Neural progenitor cell (in vitro differentiated cells): ENCODE measurements at regions not wholly inside any gene's neighbourhood (a gene's known extent, or its start where the extent isn't known, plus 50 kb on each side); places are given as distances from the start of the nearest gene placed in this dataset.

Experiments
- DNase-seq: peaks from one replicate; pipeline ENCODE4 v3.0.0-alpha.2; 2016; ENCODE audit warnings: low spot score
- H2AFZ ChIP-seq: fragments of 200-600 bp; sonication (generic); replicated peaks from 2 replicates; pipeline ENCODE4 v1.6.1; 2016; ENCODE audit warnings: antibody characterized with exemption
- H3F3A ChIP-seq: fragments of 200-600 bp; sonication (generic); 2 replicates; pipeline ENCODE4 v1.6.1; 2016; ENCODE audit warnings: antibody characterized with exemption, low read depth
- H3K27ac ChIP-seq: fragments of 200-600 bp; sonication (generic); 2 replicates; pipeline ENCODE4 v1.5.1; 2016; ENCODE audit warnings: mild to moderate bottlenecking
- H3K27me3 ChIP-seq: fragments of 200-600 bp; sonication (generic); 2 replicates; pipeline ENCODE4 v1.6.1; 2016; ENCODE audit warnings: mild to moderate bottlenecking, moderate library complexity
- H3K36me3 ChIP-seq: fragments of 200-600 bp; sonication (generic); 2 replicates; pipeline ENCODE4 v1.5.1; 2016
- H3K4me1 ChIP-seq: fragments of 200-600 bp; sonication (generic); 2 replicates; pipeline ENCODE4 v1.6.1; 2016; ENCODE audit warnings: mixed run types
- H3K4me2 ChIP-seq: fragments of 200-600 bp; sonication (generic); 2 replicates; pipeline ENCODE4 v1.6.1; 2016
- H3K4me3 ChIP-seq: fragments of 200-600 bp; sonication (generic); 2 replicates; pipeline ENCODE4 v1.5.1; 2016
- H3K79me2 ChIP-seq: fragments of 200-600 bp; sonication (generic); 2 replicates; pipeline ENCODE4 v1.6.1; 2016; ENCODE audit warnings: low read depth
- H3K9ac ChIP-seq: fragments of 200-600 bp; sonication (generic); 2 replicates; pipeline ENCODE4 v1.6.1; 2016
- H3K9me3 ChIP-seq: fragments of 200-600 bp; sonication (generic); 2 replicates; pipeline ENCODE4 v1.5.1; 2016; ENCODE audit warnings: low read depth
- H4K20me1 ChIP-seq: fragments of 200-600 bp; sonication (generic); 2 replicates; pipeline ENCODE4 v1.6.1; 2016; ENCODE audit warnings: low read depth
- H3K27ac Mint-ChIP-seq: 3 replicates; pipeline ENCODE4 v1.8.0; 2021; ENCODE audit warnings: mixed read lengths
- H3K27me3 Mint-ChIP-seq: 2 replicates; pipeline ENCODE4 v1.8.0; 2022; ENCODE audit warnings: low read depth, mild to moderate bottlenecking, inconsistent platforms, moderate library complexity, mixed read lengths; ENCODE audit not compliant: insufficient read depth
- H3K36me3 Mint-ChIP-seq: 3 replicates; pipeline ENCODE4 v1.8.0; 2021; ENCODE audit warnings: mixed read lengths
- H3K4me1 Mint-ChIP-seq: 3 replicates; pipeline ENCODE4 v1.8.0; 2021; ENCODE audit warnings: mixed read lengths
- H3K4me3 Mint-ChIP-seq: 3 replicates; pipeline ENCODE4 v1.8.0; 2021; ENCODE audit warnings: mild to moderate bottlenecking, moderate library complexity, mixed read lengths
- H3K9me3 Mint-ChIP-seq: 3 replicates; pipeline ENCODE4 v1.8.0; 2020; ENCODE audit warnings: mixed read lengths
- EZH2 ChIP-seq: fragments of 200-600 bp; sonication (generic); IDR thresholded peaks from 2 replicates; pipeline ENCODE4 v1.6.1; 2017; ENCODE audit warnings: antibody characterized with exemption, mild to moderate bottlenecking, moderate library complexity
- EZH2phosphoT487 ChIP-seq: fragments of 200-600 bp; sonication (generic); IDR thresholded peaks from 2 replicates; pipeline ENCODE4 v1.6.1; 2017; ENCODE audit warnings: antibody characterized with exemption
- TF ChIP-seq, protein P1 (sequence below): fragments of 200-600 bp; sonication (generic); IDR thresholded peaks from 2 replicates; pipeline ENCODE4 v1.5.1; 2017; ENCODE audit warnings: antibody characterized with exemption, mild to moderate bottlenecking

DNA sequence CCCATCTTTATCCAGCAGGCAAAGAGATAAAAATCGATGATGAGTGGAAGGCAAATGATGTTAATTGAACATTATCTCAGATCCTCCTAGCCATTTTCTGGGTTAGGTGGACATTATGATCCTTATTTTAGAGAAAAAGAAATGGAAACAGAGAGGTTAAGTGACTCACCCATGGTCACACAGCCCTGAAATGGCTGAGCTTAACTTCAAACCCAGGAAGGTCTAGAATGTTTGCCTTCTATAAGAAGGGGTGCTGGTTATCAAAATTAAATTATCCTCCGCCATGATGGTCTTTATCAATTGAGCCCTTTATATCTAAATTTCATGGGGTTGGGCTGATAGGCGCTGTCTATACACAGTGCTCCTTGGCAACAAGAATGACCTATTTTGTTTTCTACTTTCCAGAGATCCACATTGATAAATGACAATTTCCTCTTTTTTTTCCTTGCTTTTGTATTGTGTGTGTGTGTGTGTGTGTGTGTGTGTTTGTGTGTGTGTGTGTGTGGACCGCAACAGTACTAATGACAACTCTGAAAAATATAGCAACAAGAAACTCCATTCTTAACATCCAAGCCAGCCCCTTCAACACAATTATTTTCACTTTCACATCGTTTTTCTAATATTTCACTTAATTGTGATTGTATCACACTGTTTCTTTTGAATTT, 571.9 kb downstream of the VRK1 start:
- Histone ChIP-seq H3K36me3 (no peaks in the 10 kb centered on the region), H3K4me1 (peaks cover 5% of the 10 kb centered on the region), H4K20me1 (no peaks in the 10 kb centered on the region), H3K9me3 (no peaks in the 10 kb centered on the region), H3K4me3 (no peak overlapping the region), H3K27ac (no peak overlapping the region), H3K4me2 (no peak overlapping the region), H3K27me3 (no peaks in the 10 kb centered on the region), H3K9ac (no peak overlapping the region), H2AFZ (no peak overlapping the region), H3K79me2 (no peaks in the 10 kb centered on the region), H3F3A (no peaks in the 10 kb centered on the region)
- Mint-ChIP-seq H3K27me3 (peaks cover 2% of the 10 kb centered on the region), H3K9me3 (no peaks in the 10 kb centered on the region), H3K4me1 (peaks cover 11% of the 10 kb centered on the region), H3K27ac (no peak overlapping the region), H3K4me3 (no peak overlapping the region), H3K36me3 (no peaks in the 10 kb centered on the region)
- no peak for TF ChIP-seq EZH2
- TF ChIP-seq, protein P1, sequence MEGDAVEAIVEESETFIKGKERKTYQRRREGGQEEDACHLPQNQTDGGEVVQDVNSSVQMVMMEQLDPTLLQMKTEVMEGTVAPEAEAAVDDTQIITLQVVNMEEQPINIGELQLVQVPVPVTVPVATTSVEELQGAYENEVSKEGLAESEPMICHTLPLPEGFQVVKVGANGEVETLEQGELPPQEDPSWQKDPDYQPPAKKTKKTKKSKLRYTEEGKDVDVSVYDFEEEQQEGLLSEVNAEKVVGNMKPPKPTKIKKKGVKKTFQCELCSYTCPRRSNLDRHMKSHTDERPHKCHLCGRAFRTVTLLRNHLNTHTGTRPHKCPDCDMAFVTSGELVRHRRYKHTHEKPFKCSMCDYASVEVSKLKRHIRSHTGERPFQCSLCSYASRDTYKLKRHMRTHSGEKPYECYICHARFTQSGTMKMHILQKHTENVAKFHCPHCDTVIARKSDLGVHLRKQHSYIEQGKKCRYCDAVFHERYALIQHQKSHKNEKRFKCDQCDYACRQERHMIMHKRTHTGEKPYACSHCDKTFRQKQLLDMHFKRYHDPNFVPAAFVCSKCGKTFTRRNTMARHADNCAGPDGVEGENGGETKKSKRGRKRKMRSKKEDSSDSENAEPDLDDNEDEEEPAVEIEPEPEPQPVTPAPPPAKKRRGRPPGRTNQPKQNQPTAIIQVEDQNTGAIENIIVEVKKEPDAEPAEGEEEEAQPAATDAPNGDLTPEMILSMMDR, result no peak
- no peak for TF ChIP-seq EZH2phosphoT487
- no peak for DNase-seq

DNA sequence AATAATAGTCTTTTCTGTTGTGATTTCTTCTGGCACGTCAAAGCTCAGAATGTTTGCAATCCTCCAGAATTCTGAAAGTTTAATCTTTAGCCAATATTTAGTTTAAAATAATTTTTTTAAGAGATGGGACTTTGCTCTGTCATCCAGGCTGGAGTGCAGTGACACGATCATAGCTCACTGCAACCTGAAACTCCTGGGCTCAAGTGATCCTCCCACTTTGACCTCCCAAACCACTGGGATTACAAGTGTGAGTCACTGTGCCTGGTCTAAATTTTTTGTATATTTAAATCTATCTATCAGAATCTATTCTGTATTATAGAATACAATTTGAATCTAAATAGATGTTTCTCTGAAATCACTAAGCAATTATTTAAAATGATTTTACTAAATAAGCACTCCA, 572.7 kb downstream of the VRK1 start:
- peaks cover 2% of the 10 kb centered on the region for H3K27me3 Mint-ChIP-seq
- peaks cover 11% of the 10 kb centered on the region for H3K4me1 Mint-ChIP-seq
- Histone ChIP-seq H3K9me3 (no peaks in the 10 kb centered on the region), H3K36me3 (no peaks in the 10 kb centered on the region), H3K9ac (no peak overlapping the region), H3K4me3 (no peak overlapping the region), H3K79me2 (no peaks in the 10 kb centered on the region), H4K20me1 (no peaks in the 10 kb centered on the region), H3K27me3 (no peaks in the 10 kb centered on the region), H3K4me1 (peaks cover 5% of the 10 kb centered on the region), H3K4me2 (no peak overlapping the region), H3K27ac (no peak overlapping the region), H3F3A (no peaks in the 10 kb centered on the region), H2AFZ (no peak overlapping the region)
- no peak for DNase-seq
- H3K4me3 Mint-ChIP-seq, result no peak overlapping the region
- no peaks in the 10 kb centered on the region for H3K9me3 Mint-ChIP-seq
- no peaks in the 10 kb centered on the region for H3K36me3 Mint-ChIP-seq
- no peak overlapping the region for H3K27ac Mint-ChIP-seq
- TF ChIP-seq EZH2 (no peak), EZH2phosphoT487 (no peak)
- TF ChIP-seq, protein P1, result no peak

DNA sequence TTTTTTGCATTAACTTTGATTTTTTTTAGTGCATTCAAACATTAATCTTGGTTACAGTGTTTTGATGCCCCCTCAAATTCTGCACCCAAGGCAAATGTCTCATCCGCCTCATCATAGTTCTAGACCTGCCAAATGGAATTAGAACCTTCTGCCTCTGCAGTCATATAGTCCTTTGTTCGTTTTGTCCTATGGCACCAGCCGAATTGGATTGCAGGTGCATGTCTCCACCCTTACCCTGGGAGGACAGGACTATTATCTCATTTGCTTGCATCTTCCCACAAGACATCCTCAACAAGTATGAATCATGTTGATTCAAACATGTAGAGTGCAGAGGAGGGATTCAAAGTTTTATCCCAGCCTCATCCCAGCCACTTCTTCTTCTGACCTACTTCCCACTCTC, 579.1 kb downstream of the VRK1 start:
- no peak overlapping the region for H3K27ac ChIP-seq
- no peak overlapping the region for H3K4me2 ChIP-seq
- H3K36me3 Mint-ChIP-seq, result no peaks in the 10 kb centered on the region
- H2AFZ ChIP-seq, result no peak overlapping the region
- H3K36me3 ChIP-seq, result no peaks in the 10 kb centered on the region
- H3K27ac Mint-ChIP-seq, result peak overlapping the region; percentile 6
- no peaks in the 10 kb centered on the region for H3K79me2 ChIP-seq
- H3K4me3 Mint-ChIP-seq, result no peak overlapping the region
- DNase-seq, result no peak
- H3K4me1 ChIP-seq, result peaks cover 18% of the 10 kb centered on the region
- no peak overlapping the region for H3K9ac ChIP-seq
- H3K27me3 ChIP-seq, result no peaks in the 10 kb centered on the region
- H3F3A ChIP-seq, result no peaks in the 10 kb centered on the region
- H3K9me3 Mint-ChIP-seq, result no peaks in the 10 kb centered on the region
- TF ChIP-seq, protein P1, result no peak
- TF ChIP-seq EZH2phosphoT487, result no peak
- TF ChIP-seq EZH2, result no peak
- H3K4me1 Mint-ChIP-seq, result peaks cover 25% of the 10 kb centered on the region
- H4K20me1 ChIP-seq, result no peaks in the 10 kb centered on the region
- H3K9me3 ChIP-seq, result no peaks in the 10 kb centered on the region
- no peak overlapping the region for H3K4me3 ChIP-seq
- H3K27me3 Mint-ChIP-seq, result peaks cover 2% of the 10 kb centered on the region
